ENCODE measurements at regions not wholly inside any gene's neighbourhood (a gene's known extent, or its start where the extent isn't known, plus 50 kb on each side); places are given as distances from the start of the nearest gene placed in this dataset.

DNA sequence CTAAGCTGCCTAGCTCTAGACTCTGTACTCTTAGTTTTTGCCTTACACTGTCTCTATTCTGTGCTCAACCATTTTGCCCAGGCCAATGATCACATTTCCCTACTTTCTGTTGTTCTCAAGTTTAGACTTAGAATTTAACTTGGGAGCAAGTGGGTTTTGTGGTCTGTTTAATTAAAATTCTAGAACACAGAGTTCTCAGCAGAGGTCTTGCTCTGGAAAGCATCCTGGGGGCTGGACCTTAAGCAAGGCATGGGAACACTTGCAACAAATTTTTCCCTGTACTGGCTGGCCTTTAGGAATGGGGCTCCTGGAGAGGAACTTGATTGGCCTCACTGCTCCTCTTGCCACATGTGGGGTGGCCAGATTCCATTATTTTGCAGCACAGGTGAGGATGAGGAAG is 236.3 kb upstream of the LRTM1 start:
- TF ChIP-seq POLR2A (conservative IDR thresholded peaks at IDR 0.05) (no peak), CTCF (IDR thresholded peaks at IDR 0.05 in 2 of 3, conservative IDR thresholded peaks at IDR 0.05 in 1 of 3; ENCODE audit: insufficient read depth in 2 of 3, low read depth in 1 of 3, low read length in 3 of 3) (no peak), HMG20B (CRISPR knock-in tag; IDR thresholded peaks at IDR 0.05) (no peak), RERE (CRISPR knock-in tag; IDR thresholded peaks at IDR 0.05; ENCODE audit: borderline replicate concordance) (no peak)
- TF ChIP-seq, protein P1, sequence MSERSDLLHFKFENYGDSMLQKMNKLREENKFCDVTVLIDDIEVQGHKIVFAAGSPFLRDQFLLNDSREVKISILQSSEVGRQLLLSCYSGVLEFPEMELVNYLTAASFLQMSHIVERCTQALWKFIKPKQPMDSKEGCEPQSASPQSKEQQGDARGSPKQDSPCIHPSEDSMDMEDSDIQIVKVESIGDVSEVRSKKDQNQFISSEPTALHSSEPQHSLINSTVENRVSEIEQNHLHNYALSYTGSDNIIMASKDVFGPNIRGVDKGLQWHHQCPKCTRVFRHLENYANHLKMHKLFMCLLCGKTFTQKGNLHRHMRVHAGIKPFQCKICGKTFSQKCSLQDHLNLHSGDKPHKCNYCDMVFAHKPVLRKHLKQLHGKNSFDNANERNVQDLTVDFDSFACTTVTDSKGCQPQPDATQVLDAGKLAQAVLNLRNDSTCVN (CRISPR knock-in tag; IDR thresholded peaks at IDR 0.05), result no peak
- TF ChIP-seq, protein P2, sequence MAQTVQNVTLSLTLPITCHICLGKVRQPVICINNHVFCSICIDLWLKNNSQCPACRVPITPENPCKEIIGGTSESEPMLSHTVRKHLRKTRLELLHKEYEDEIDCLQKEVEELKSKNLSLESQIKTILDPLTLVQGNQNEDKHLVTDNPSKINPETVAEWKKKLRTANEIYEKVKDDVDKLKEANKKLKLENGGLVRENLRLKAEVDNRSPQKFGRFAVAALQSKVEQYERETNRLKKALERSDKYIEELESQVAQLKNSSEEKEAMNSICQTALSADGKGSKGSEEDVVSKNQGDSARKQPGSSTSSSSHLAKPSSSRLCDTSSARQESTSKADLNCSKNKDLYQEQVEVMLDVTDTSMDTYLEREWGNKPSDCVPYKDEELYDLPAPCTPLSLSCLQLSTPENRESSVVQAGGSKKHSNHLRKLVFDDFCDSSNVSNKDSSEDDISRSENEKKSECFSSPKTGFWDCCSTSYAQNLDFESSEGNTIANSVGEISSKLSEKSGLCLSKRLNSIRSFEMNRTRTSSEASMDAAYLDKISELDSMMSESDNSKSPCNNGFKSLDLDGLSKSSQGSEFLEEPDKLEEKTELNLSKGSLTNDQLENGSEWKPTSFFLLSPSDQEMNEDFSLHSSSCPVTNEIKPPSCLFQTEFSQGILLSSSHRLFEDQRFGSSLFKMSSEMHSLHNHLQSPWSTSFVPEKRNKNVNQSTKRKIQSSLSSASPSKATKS (CRISPR knock-in tag; IDR thresholded peaks at IDR 0.05), result no peak
